Smooth muscle cell (in vitro differentiated cells): ENCODE measurements at regions not wholly inside any gene's neighbourhood (a gene's known extent, or its start where the extent isn't known, plus 50 kb on each side); places are given as distances from the start of the nearest gene placed in this dataset.

ENCODE experiments used
- DNase-seq: peaks from one replicate; lab custom pipeline; 2025; ENCODE audit not compliant: unreplicated experiment; lab: John Stamatoyannopoulos, UW
- H2AFZ ChIP-seq: fragments of 200-600 bp; sonication (generic); 2 replicates; pipeline ENCODE4 v1.6.0; 2016; ENCODE audit warnings: antibody characterized with exemption, low read depth, mild to moderate bottlenecking
- H3F3A ChIP-seq: fragments of 200-600 bp; sonication (generic); 2 replicates; pipeline ENCODE4 v1.6.0; 2017; ENCODE audit warnings: antibody characterized with exemption, low read depth
- H3K27ac ChIP-seq: fragments of 200-600 bp; sonication (generic); 2 replicates; pipeline ENCODE4 v1.5.1; 2016; ENCODE audit warnings: low read depth, mild to moderate bottlenecking
- H3K27me3 ChIP-seq: fragments of 200-600 bp; sonication (generic); 2 replicates; pipeline ENCODE4 v1.6.1; 2016; ENCODE audit warnings: low read depth, mild to moderate bottlenecking
- H3K36me3 ChIP-seq: fragments of 200-600 bp; sonication (generic); 2 replicates; pipeline ENCODE4 v1.5.1; 2016; ENCODE audit warnings: low read depth
- H3K4me1 ChIP-seq: fragments of 200-600 bp; sonication (generic); 2 replicates; pipeline ENCODE4 v1.5.1; 2016; ENCODE audit warnings: low read depth
- H3K4me2 ChIP-seq: fragments of 200-600 bp; sonication (generic); 2 replicates; pipeline ENCODE4 v1.6.0; 2016; ENCODE audit warnings: mild to moderate bottlenecking
- H3K4me3 ChIP-seq: fragments of 200-600 bp; sonication (generic); 2 replicates; pipeline ENCODE4 v1.5.1; 2016; ENCODE audit warnings: mild to moderate bottlenecking
- H3K79me2 ChIP-seq: fragments of 200-600 bp; sonication (generic); 2 replicates; pipeline ENCODE4 v1.6.0; 2016; ENCODE audit warnings: low read depth, mild to moderate bottlenecking
- H3K9ac ChIP-seq: fragments of 200-600 bp; sonication (generic); 2 replicates; pipeline ENCODE4 v1.6.0; 2016; ENCODE audit warnings: low read depth
- H3K9me3 ChIP-seq: fragments of 200-600 bp; sonication (generic); replicated peaks from 2 replicates; pipeline ENCODE4 v1.5.1; 2016; ENCODE audit warnings: low read depth
- H4K20me1 ChIP-seq: fragments of 200-600 bp; sonication (generic); 2 replicates; pipeline ENCODE4 v1.6.0; 2016; ENCODE audit warnings: low read depth
- WGBS: methylation state at CpG from one replicate; pipeline ENCODE4 v1.1.7; 2016; ENCODE audit warnings: low lambda C conversion rate; 5-methylcytosine and 5-hydroxymethylcytosine counted together
- TF ChIP-seq, protein P1 (sequence below): fragments of 200-600 bp; sonication (generic); IDR thresholded peaks from 2 replicates; pipeline ENCODE4 v1.5.1; 2017; ENCODE audit warnings: borderline replicate concordance, mild to moderate bottlenecking, antibody characterized with exemption; ENCODE audit not compliant: insufficient read depth, poor library complexity, severe bottlenecking

DNA sequence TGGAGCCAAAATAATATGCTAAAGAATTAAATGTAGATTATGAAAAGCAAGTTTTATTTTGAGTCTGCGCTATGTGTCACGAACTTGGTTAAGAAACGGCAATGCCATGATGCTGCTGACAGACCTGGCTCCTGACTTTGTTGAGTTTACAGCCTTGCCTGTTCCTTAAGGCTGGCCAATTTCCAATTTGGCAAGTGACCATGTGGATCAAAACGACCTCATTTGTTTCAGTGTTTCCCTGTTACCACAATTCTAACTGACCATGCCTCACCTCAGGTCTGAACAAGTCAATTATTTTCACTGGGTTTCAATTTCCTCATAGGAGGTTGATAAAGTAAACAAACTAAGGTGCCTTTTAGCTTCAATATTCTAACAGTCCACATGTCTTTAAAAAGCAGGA lies 461.4 kb downstream of the ZNF608 start:
- WGBS = 93% methylated on average over 4 of the region's 4 CpGs
- Histone ChIP-seq H3K27ac (no peak overlapping the region), H3K9ac (no peak overlapping the region), H3K4me3 (no peak overlapping the region), H3K4me2 (no peak overlapping the region), H3K4me1 (no peaks in the 10 kb centered on the region), H3K36me3 (no peaks in the 10 kb centered on the region), H3K79me2 (no peaks in the 10 kb centered on the region), H2AFZ (no peak overlapping the region), H3K9me3 (no peaks in the 10 kb centered on the region), H3K27me3 (no peaks in the 10 kb centered on the region), H4K20me1 (no peaks in the 10 kb centered on the region), H3F3A (no peaks in the 10 kb centered on the region)
- TF ChIP-seq, protein P1, sequence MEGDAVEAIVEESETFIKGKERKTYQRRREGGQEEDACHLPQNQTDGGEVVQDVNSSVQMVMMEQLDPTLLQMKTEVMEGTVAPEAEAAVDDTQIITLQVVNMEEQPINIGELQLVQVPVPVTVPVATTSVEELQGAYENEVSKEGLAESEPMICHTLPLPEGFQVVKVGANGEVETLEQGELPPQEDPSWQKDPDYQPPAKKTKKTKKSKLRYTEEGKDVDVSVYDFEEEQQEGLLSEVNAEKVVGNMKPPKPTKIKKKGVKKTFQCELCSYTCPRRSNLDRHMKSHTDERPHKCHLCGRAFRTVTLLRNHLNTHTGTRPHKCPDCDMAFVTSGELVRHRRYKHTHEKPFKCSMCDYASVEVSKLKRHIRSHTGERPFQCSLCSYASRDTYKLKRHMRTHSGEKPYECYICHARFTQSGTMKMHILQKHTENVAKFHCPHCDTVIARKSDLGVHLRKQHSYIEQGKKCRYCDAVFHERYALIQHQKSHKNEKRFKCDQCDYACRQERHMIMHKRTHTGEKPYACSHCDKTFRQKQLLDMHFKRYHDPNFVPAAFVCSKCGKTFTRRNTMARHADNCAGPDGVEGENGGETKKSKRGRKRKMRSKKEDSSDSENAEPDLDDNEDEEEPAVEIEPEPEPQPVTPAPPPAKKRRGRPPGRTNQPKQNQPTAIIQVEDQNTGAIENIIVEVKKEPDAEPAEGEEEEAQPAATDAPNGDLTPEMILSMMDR = no peak
- no peak for DNase-seq

DNA sequence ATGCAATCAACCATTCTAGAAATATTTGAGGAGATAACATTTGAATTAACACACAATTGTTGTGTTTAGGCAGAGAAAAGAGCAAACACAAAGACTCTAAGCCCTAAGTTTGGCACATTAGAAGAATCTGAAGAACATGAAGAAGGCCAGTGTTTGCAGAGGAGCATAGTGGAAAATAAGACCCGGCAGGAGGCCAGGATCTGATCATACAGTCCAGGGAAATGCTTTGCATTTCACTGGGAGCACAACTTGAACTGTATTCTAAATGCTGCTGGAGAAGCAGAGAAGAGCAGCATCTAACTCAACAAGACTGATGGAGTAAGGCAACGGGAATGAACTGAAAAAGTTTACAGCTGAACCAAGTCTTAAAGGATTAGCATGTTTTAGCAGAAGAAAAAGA lies 463.4 kb downstream of the ZNF608 start:
- Histone ChIP-seq H3K9me3 (no peaks in the 10 kb centered on the region), H3K4me1 (no peaks in the 10 kb centered on the region), H4K20me1 (no peaks in the 10 kb centered on the region), H2AFZ (peak overlapping the region; percentile 6), H3K27ac (no peak overlapping the region), H3K27me3 (no peaks in the 10 kb centered on the region), H3F3A (no peaks in the 10 kb centered on the region), H3K4me3 (no peak overlapping the region), H3K4me2 (peak overlapping the region; percentile 7), H3K36me3 (no peaks in the 10 kb centered on the region), H3K9ac (no peak overlapping the region), H3K79me2 (no peaks in the 10 kb centered on the region)
- WGBS = 28% methylated on average over 2 of the region's 2 CpGs
- DNase-seq = no peak
- TF ChIP-seq, protein P1 = no peak

DNA sequence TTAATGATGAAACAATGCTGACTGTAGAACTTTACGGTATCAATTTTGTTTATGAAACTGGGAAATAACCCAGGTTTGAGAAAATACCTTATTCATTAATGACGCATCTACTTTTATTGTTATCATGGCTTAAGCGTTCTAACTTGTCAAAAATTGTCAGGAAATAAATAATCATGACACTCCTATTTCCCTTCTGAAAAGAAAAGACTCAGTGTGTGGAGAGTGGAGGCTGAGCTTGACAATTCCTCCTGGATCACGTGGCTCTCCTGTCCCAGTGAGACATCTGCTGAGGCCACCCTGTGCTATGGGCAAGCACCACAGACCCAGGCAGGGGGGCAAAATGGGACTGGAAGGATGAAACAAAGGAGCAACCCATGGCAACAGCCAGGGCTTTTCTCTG lies 466.4 kb downstream of the ZNF608 start:
- Histone ChIP-seq H3K79me2 (no peaks in the 10 kb centered on the region), H3F3A (no peaks in the 10 kb centered on the region), H3K9me3 (no peaks in the 10 kb centered on the region), H3K27ac (no peak overlapping the region), H4K20me1 (no peaks in the 10 kb centered on the region), H3K4me3 (no peak overlapping the region), H3K4me1 (no peaks in the 10 kb centered on the region), H3K4me2 (no peak overlapping the region), H3K9ac (no peak overlapping the region), H3K27me3 (no peaks in the 10 kb centered on the region), H3K36me3 (no peaks in the 10 kb centered on the region), H2AFZ (no peak overlapping the region)
- no peak for DNase-seq
- TF ChIP-seq, protein P1 = no peak
- 91% methylated on average over 4 of the region's 4 CpGs for WGBS

DNA sequence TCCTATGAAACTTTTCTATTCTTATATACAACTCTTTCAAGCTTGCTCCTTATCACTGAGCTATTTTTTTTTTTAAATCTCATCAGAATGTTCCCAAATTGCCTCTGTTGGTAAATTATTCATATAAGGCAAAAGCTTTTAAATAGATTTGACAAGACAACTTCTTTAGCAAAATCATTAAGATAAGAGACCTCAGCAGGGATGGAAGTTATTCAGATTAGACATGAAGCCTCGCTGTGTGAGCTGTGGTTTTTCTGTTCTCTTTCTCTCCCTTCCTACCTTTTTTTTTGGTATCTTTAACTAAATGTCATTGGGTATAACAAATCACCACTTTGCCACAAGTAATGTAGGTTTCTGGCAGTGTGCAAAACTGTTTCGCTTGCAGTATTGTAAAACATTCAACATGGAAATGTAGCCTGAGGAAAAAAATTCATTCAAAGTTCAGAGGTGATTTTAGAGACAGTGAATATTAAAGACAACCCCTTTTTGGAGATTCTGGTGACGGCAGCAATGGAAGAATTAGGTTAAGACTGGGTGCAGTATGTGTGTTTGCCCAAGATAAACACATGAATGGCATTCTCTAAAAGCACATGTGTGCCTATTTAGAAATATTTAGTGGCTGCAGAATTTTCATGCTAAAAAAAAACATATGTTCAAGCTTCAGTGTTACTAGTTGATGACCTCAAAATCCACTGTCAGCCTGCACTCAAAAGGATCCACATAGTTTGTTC lies 467.1 kb downstream of the ZNF608 start:
- 48% methylated on average over 3 of the region's 3 CpGs for WGBS
- TF ChIP-seq, protein P1 = no peak

More for the DNA sequence above, 467.1 kb downstream of the ZNF608 start:
- H3K27me3 ChIP-seq = no peaks in the 10 kb centered on the region
- no peaks in the 10 kb centered on the region for H3K79me2 ChIP-seq
- no peaks in the 10 kb centered on the region for H3F3A ChIP-seq
- H3K9me3 ChIP-seq = no peaks in the 10 kb centered on the region
- H3K4me2 ChIP-seq = peak overlapping the region; percentile 33
- H3K27ac ChIP-seq = no peak overlapping the region
- H3K36me3 ChIP-seq = no peaks in the 10 kb centered on the region
- H3K4me1 ChIP-seq = no peaks in the 10 kb centered on the region
- H3K4me3 ChIP-seq = no peak overlapping the region
- DNase-seq = no peak
- no peak overlapping the region for H3K9ac ChIP-seq
- H4K20me1 ChIP-seq = no peaks in the 10 kb centered on the region
- H2AFZ ChIP-seq = no peak overlapping the region
